ENCODE measurements at regions not wholly inside any gene's neighbourhood (a gene's known extent, or its start where the extent isn't known, plus 50 kb on each side); places are given as distances from the start of the nearest gene placed in this dataset.

- Histone ChIP-seq H3K4me1 (no peaks in the 10 kb centered on the region), H3K27ac (no peak overlapping the region), H3K27me3 (no peaks in the 10 kb centered on the region), H3K36me3 (no peaks in the 10 kb centered on the region), H3K4me3 (no peak overlapping the region), H3K9me3 (peaks cover 0 to 3% (median 0%) of the 10 kb centered on the region in 4 donors)
- DNase-seq, result no peak
- WGBS, 2 donors, result 45 to 71% methylated on average over 5 of the region's 5 CpGs
- TF ChIP-seq CTCF (IDR thresholded peaks at IDR 0.05) (no peak), POLR2A (IDR thresholded peaks at IDR 0.05) (no peak)
- intact Hi-C loops (cut with DNase I), result no loop called here
Observed at GRCh38 chr10:33680036-33680435, 345.6 kb upstream of the NRP1 start.

GRCh38 chr10:33676606-33677339 is 342.3 kb upstream of the NRP1 start:
- 84 to 88% methylated on average over 9 of the region's 9 CpGs for WGBS, 2 donors
- intact Hi-C loops (cut with DNase I), result no loop called here
- Histone ChIP-seq H3K4me1 (no peaks in the 10 kb centered on the region), H3K27ac (no peak overlapping the region), H3K4me3 (no peak overlapping the region), H3K9me3 (no peaks in the 10 kb centered on the region), H3K27me3 (no peaks in the 10 kb centered on the region), H3K36me3 (no peaks in the 10 kb centered on the region)
- DNase-seq, result no peak
- TF ChIP-seq POLR2A (IDR thresholded peaks at IDR 0.05), result no peak
- TF ChIP-seq EP300 (IDR thresholded peaks at IDR 0.05), result no peak
- TF ChIP-seq CTCF (IDR thresholded peaks at IDR 0.05), result no peak
- no peak for TF ChIP-seq POLR2AphosphoS5 (IDR thresholded peaks at IDR 0.05)

- no peak for DNase-seq
- no peaks in the 10 kb centered on the region for H3K9me3 ChIP-seq
- H3K27me3 ChIP-seq, result no peaks in the 10 kb centered on the region
- no peak overlapping the region for H3K4me3 ChIP-seq
- TF ChIP-seq CTCF (IDR thresholded peaks at IDR 0.05), result no peak
- TF ChIP-seq EP300 (IDR thresholded peaks at IDR 0.05), result no peak
- no peak for TF ChIP-seq POLR2A (IDR thresholded peaks at IDR 0.05)
- TF ChIP-seq POLR2AphosphoS5 (IDR thresholded peaks at IDR 0.05), result no peak
- peak overlapping the region in 1 of 4 donors; percentile 20 for H3K27ac ChIP-seq
- intact Hi-C loops (cut with DNase I), result no loop called here
- WGBS, 2 donors, result 75 to 88% methylated on average over 10 of the region's 10 CpGs
- H3K4me1 ChIP-seq, result no peaks in the 10 kb centered on the region
- no peaks in the 10 kb centered on the region for H3K36me3 ChIP-seq
Observed at GRCh38 chr10:33674986-33675599, 340.6 kb upstream of the NRP1 start.

- Histone ChIP-seq H3K27ac (no peak overlapping the region), H3K27me3 (no peaks in the 10 kb centered on the region), H3K36me3 (no peaks in the 10 kb centered on the region), H3K9me3 (no peaks in the 10 kb centered on the region), H3K4me1 (no peaks in the 10 kb centered on the region), H3K4me3 (no peak overlapping the region)
- intact Hi-C loops (cut with DNase I), result no loop called here
- WGBS, 2 donors, result 83 to 85% methylated on average over 2 of the region's 2 CpGs
- DNase-seq, result no peak
- TF ChIP-seq EP300 (IDR thresholded peaks at IDR 0.05) (no peak), POLR2A (IDR thresholded peaks at IDR 0.05) (no peak), CTCF (IDR thresholded peaks at IDR 0.05) (no peak), POLR2AphosphoS5 (IDR thresholded peaks at IDR 0.05) (no peak)
Observed at GRCh38 chr10:33674491-33674890, 340.0 kb upstream of the NRP1 start.

Data from sigmoid colon (tissue), 6 donors.